ENCODE measurements at regions not wholly inside any gene's neighbourhood (a gene's known extent, or its start where the extent isn't known, plus 50 kb on each side); places are given as distances from the start of the nearest gene placed in this dataset.

GRCh38 chr3:26763723-26764122 is 141.2 kb downstream of the LRRC3B start:
- Histone ChIP-seq H4K20me1 (ENCODE audit: control insufficient read depth, insufficient read depth, low read depth, low read length) (no peaks in the 10 kb centered on the region), H3F3A (ENCODE audit: control insufficient read depth, insufficient read depth) (no peaks in the 10 kb centered on the region), H3K4me2 (ENCODE audit: low read length) (no peak overlapping the region), H3K4me1 (ENCODE audit: control insufficient read depth, low read length) (no peaks in the 10 kb centered on the region), H3K27ac (ENCODE audit: low read depth, low read length) (no peak overlapping the region), H3K9me3 (ENCODE audit: control insufficient read depth, insufficient read depth, low read length) (no peaks in the 10 kb centered on the region), H3K36me3 (ENCODE audit: control insufficient read depth, low read length) (no peaks in the 10 kb centered on the region), H3K9me2 (replicated peaks; ENCODE audit: control insufficient read depth, low read length) (no peaks in the 10 kb centered on the region), H3K4me3 (ENCODE audit: low read length) (no peak overlapping the region), H3K79me2 (ENCODE audit: control insufficient read depth, low read length) (no peaks in the 10 kb centered on the region), H3K27me3 (ENCODE audit: control insufficient read depth, low read length) (no peaks in the 10 kb centered on the region)
- TF ChIP-seq EZH2phosphoT487 (IDR thresholded peaks at IDR 0.05; ENCODE audit: borderline replicate concordance, low read length) (no peak), CTCF (IDR thresholded peaks at IDR 0.05; ENCODE audit: low read depth, low read length, poor library complexity, severe bottlenecking) (no peak)

GRCh38 chr3:26766031-26766430 is 143.5 kb downstream of the LRRC3B start:
- H3K9me3 ChIP-seq (ENCODE audit: control insufficient read depth, insufficient read depth, low read length), result no peaks in the 10 kb centered on the region
- H3K4me2 ChIP-seq (ENCODE audit: low read length), result no peak overlapping the region
- TF ChIP-seq EZH2phosphoT487 (IDR thresholded peaks at IDR 0.05; ENCODE audit: borderline replicate concordance, low read length) (no peak), CTCF (IDR thresholded peaks at IDR 0.05; ENCODE audit: low read depth, low read length, poor library complexity, severe bottlenecking) (no peak)
- no peaks in the 10 kb centered on the region for H4K20me1 ChIP-seq (ENCODE audit: control insufficient read depth, insufficient read depth, low read depth, low read length)
- H3K9me2 ChIP-seq (replicated peaks; ENCODE audit: control insufficient read depth, low read length), result no peaks in the 10 kb centered on the region
- H3K36me3 ChIP-seq (ENCODE audit: control insufficient read depth, low read length), result no peaks in the 10 kb centered on the region
- no peaks in the 10 kb centered on the region for H3K27me3 ChIP-seq (ENCODE audit: control insufficient read depth, low read length)
- no peak overlapping the region for H3K4me3 ChIP-seq (ENCODE audit: low read length)
- H3K79me2 ChIP-seq (ENCODE audit: control insufficient read depth, low read length), result no peaks in the 10 kb centered on the region
- H3F3A ChIP-seq (ENCODE audit: control insufficient read depth, insufficient read depth), result no peaks in the 10 kb centered on the region
- no peaks in the 10 kb centered on the region for H3K4me1 ChIP-seq (ENCODE audit: control insufficient read depth, low read length)
- no peak overlapping the region for H3K27ac ChIP-seq (ENCODE audit: low read depth, low read length)

GRCh38 chr3:26768068-26768651 is 145.6 kb downstream of the LRRC3B start:
- Histone ChIP-seq H3K9me3 (ENCODE audit: control insufficient read depth, insufficient read depth, low read length) (no peaks in the 10 kb centered on the region), H3K36me3 (ENCODE audit: control insufficient read depth, low read length) (no peaks in the 10 kb centered on the region), H3F3A (ENCODE audit: control insufficient read depth, insufficient read depth) (no peaks in the 10 kb centered on the region), H3K4me3 (ENCODE audit: low read length) (no peak overlapping the region), H3K9me2 (replicated peaks; ENCODE audit: control insufficient read depth, low read length) (no peaks in the 10 kb centered on the region), H3K27ac (ENCODE audit: low read depth, low read length) (no peak overlapping the region), H3K4me1 (ENCODE audit: control insufficient read depth, low read length) (no peaks in the 10 kb centered on the region), H3K79me2 (ENCODE audit: control insufficient read depth, low read length) (no peaks in the 10 kb centered on the region), H4K20me1 (ENCODE audit: control insufficient read depth, insufficient read depth, low read depth, low read length) (no peaks in the 10 kb centered on the region), H3K27me3 (ENCODE audit: control insufficient read depth, low read length) (no peaks in the 10 kb centered on the region), H3K4me2 (ENCODE audit: low read length) (no peak overlapping the region)
- TF ChIP-seq EZH2phosphoT487 (IDR thresholded peaks at IDR 0.05; ENCODE audit: borderline replicate concordance, low read length), result no peak
- TF ChIP-seq CTCF (IDR thresholded peaks at IDR 0.05; ENCODE audit: low read depth, low read length, poor library complexity, severe bottlenecking), result no peak

Data from DOHH2 (cell line).